H1 (cell line): ENCODE measurements at regions not wholly inside any gene's neighbourhood (a gene's known extent, or its start where the extent isn't known, plus 50 kb on each side); places are given as distances from the start of the nearest gene placed in this dataset.

Source experiments
- HDAC2 ChIP-seq, 2 experiments: fragments of 300-600 bp in 1 of 2; sonication (generic) in 1 of 2; IDR thresholded peaks; 2 replicates each; pipeline ENCODE4 v1.6.1; 2011 to 2012; ENCODE audit warnings: low read depth in 2 of 2, low read length in 2 of 2, mild to moderate bottlenecking in 2 of 2, moderate library complexity in 2 of 2, borderline replicate concordance in 1 of 2, inconsistent platforms in 1 of 2
- SRF ChIP-seq: IDR thresholded peaks from 2 replicates; pipeline ENCODE4 v1.6.1; 2011; ENCODE audit warnings: mild to moderate bottlenecking, low read depth, low read length, moderate library complexity
- TF ChIP-seq, protein P1 (sequence below): fragments of 300-600 bp; sonication (generic); IDR thresholded peaks from 2 replicates; pipeline ENCODE4 v1.7.1; 2012; ENCODE audit warnings: low read length, moderate library complexity, mild to moderate bottlenecking, inconsistent platforms; ENCODE audit not compliant: insufficient replicate concordance

DNA sequence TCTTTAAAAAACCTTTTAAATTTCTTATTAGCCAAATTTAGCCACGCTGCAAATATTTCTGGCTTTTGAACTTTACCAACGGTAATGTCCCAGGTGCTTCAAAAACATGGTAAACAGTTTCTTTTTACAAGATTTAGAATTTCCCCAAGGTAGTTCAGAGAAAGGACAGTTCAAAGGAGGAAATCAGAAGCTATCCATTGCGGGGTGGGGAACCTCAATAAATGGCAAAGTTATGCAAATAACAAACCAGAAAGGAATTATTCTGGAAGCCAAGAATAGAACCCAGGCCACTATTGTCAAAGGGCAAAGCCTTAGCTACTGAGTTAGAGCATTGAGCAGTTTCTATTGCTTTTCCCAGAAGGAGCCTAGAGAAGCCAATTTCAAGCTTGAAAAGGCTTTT is 62.3 kb downstream of the PDE6H start (continued):
- TF ChIP-seq, protein P1, sequence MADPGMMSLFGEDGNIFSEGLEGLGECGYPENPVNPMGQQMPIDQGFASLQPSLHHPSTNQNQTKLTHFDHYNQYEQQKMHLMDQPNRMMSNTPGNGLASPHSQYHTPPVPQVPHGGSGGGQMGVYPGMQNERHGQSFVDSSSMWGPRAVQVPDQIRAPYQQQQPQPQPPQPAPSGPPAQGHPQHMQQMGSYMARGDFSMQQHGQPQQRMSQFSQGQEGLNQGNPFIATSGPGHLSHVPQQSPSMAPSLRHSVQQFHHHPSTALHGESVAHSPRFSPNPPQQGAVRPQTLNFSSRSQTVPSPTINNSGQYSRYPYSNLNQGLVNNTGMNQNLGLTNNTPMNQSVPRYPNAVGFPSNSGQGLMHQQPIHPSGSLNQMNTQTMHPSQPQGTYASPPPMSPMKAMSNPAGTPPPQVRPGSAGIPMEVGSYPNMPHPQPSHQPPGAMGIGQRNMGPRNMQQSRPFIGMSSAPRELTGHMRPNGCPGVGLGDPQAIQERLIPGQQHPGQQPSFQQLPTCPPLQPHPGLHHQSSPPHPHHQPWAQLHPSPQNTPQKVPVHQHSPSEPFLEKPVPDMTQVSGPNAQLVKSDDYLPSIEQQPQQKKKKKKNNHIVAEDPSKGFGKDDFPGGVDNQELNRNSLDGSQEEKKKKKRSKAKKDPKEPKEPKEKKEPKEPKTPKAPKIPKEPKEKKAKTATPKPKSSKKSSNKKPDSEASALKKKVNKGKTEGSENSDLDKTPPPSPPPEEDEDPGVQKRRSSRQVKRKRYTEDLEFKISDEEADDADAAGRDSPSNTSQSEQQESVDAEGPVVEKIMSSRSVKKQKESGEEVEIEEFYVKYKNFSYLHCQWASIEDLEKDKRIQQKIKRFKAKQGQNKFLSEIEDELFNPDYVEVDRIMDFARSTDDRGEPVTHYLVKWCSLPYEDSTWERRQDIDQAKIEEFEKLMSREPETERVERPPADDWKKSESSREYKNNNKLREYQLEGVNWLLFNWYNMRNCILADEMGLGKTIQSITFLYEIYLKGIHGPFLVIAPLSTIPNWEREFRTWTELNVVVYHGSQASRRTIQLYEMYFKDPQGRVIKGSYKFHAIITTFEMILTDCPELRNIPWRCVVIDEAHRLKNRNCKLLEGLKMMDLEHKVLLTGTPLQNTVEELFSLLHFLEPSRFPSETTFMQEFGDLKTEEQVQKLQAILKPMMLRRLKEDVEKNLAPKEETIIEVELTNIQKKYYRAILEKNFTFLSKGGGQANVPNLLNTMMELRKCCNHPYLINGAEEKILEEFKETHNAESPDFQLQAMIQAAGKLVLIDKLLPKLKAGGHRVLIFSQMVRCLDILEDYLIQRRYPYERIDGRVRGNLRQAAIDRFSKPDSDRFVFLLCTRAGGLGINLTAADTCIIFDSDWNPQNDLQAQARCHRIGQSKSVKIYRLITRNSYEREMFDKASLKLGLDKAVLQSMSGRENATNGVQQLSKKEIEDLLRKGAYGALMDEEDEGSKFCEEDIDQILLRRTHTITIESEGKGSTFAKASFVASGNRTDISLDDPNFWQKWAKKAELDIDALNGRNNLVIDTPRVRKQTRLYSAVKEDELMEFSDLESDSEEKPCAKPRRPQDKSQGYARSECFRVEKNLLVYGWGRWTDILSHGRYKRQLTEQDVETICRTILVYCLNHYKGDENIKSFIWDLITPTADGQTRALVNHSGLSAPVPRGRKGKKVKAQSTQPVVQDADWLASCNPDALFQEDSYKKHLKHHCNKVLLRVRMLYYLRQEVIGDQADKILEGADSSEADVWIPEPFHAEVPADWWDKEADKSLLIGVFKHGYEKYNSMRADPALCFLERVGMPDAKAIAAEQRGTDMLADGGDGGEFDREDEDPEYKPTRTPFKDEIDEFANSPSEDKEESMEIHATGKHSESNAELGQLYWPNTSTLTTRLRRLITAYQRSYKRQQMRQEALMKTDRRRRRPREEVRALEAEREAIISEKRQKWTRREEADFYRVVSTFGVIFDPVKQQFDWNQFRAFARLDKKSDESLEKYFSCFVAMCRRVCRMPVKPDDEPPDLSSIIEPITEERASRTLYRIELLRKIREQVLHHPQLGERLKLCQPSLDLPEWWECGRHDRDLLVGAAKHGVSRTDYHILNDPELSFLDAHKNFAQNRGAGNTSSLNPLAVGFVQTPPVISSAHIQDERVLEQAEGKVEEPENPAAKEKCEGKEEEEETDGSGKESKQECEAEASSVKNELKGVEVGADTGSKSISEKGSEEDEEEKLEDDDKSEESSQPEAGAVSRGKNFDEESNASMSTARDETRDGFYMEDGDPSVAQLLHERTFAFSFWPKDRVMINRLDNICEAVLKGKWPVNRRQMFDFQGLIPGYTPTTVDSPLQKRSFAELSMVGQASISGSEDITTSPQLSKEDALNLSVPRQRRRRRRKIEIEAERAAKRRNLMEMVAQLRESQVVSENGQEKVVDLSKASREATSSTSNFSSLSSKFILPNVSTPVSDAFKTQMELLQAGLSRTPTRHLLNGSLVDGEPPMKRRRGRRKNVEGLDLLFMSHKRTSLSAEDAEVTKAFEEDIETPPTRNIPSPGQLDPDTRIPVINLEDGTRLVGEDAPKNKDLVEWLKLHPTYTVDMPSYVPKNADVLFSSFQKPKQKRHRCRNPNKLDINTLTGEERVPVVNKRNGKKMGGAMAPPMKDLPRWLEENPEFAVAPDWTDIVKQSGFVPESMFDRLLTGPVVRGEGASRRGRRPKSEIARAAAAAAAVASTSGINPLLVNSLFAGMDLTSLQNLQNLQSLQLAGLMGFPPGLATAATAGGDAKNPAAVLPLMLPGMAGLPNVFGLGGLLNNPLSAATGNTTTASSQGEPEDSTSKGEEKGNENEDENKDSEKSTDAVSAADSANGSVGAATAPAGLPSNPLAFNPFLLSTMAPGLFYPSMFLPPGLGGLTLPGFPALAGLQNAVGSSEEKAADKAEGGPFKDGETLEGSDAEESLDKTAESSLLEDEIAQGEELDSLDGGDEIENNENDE: no peak
- no peak for TF ChIP-seq HDAC2 (IDR thresholded peaks at IDR 0.05; ENCODE audit: borderline replicate concordance in 1 of 2, low read depth in 2 of 2, low read length in 2 of 2)
- no peak for TF ChIP-seq SRF
